Activated CD4-positive, CD25-positive, alpha-beta regulatory T cell treated with anti-CD3 and anti-CD28 coated beads, Interleukin-2, amount 50 U/mL, for 72 hours (primary cell): ENCODE measurements at regions not wholly inside any gene's neighbourhood (a gene's known extent, or its start where the extent isn't known, plus 50 kb on each side); places are given as distances from the start of the nearest gene placed in this dataset.

Experiments
- DNase-seq: peaks from one replicate; pipeline ENCODE4 v3.0.0; 2021

DNA sequence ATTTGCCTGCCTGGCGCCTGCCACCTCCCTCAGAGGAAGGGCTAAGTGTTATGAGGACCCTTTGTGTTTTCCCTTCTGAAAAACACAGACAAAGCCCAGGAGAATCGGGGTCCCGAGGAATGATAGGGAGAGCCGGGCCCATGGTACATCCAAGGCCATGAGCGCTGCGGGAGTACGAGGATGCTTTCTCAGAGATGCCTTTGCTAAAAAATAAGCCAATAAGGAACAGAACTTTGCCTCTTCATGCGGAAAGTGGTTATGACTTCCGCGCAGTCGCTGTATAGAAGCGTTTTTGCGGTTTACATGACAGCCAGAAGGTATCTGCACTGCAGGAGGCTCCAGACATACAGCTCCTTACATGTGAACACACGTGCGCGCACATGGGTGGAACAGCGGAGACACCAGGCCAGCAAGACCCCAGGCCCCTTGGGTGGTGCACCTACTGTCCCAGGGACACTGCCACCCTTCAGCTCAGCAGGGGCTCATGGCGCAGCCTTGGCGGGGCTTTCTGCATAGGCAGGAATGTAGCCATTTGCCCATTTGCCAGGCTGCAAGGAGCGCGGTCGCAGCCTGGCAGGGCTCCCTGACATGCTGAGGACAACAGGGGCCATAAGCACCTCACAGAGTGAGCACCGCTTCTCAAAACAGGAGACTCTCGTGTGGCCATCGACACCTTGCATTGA lies 252.4 kb upstream of the SALL3 start:
- DNase-seq: no peak

DNA sequence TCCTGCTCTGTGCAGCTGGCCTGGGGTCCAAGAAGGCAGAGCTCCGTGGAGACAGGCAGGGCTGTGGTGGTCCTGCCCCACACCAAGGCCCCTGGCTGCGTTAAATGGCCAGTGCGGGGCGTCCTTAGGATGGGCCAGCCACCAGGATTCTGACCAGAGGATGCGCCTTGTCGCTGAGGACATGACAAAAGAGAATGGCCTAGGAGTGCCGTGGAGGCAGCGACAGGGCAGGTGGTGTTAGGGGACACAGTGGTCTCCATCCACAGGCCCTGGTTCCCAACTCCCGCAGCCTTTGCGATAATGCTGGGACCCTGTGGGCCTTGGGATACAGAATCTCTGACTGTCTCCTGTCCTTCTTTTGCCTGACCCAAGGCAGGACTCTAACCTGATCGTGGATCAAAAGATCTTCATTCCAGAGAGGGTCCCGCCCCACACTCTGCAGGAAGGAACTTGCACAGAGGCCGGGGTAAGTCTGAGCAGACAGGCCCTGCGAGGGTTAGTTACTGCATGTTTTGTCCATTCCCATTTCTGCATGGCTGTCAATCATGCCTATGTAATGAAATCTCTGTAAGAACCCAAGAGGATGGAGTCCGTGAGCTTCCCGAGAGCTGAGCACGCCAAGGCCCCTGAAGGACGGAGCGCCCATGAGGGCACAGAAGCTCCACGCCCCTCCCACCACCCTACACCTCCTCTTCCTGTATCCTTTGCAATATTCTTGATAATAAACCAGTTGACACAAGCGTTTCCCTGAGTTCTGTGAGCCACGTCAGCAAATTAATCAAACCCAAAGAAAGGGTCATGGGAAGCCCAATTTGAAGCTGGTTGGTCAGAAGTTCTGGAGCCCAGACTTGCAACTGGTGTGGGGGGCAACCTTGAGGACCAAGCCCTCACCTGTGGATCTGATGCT lies 251.5 kb upstream of the SALL3 start:
- no peak for DNase-seq

DNA sequence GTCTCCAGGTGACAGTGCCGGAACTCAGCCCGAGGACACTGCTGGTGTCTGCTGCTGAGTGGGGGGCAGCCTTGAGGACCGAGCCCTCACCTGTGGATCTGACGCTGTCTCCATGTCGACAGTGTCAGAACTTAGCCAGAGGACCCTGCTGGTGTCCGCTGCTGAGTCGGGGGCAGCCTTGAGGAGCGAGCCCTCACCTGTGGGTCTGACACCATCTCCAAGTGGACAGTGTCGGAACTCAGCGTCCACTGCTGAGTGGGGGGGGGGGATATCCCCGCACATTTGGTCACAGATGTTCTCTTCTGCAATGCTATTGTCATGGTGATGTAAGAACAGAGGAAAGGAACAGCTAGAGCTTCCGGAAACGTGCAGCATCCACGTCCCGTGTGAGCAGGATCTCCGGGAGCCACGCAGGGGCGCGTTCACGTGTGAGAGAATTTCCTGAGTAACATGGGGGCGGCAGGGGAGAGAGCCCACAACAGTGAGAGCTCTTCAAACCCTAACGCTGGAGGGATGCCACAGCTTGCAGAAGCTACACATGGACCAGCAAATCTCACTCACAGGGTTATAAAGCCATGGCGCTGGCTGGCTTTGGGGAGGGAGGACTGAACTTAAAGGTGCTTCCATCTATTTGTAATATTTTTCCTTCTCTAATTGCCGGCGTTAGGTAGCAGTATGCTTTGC lies 250.7 kb upstream of the SALL3 start:
- no peak for DNase-seq

DNA sequence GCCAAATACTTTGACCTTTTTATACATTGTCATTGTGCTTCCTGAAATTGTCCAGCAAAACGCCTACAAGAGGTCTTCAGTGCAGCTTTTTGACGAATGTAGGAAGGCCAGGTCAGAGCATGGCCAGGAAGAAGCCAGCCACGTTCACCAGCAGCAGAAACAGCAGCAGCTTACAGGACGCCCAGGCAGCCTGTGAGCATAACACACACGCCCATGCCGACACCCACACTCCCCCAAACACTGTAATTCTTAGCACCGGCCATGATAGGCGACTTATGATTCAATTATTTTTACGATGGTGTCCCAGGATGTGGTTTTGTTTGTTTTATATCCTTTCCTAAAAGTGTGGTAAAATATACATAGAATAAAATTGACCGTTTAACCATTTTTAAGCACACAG lies 249.1 kb upstream of the SALL3 start:
- DNase-seq: no peak

DNA sequence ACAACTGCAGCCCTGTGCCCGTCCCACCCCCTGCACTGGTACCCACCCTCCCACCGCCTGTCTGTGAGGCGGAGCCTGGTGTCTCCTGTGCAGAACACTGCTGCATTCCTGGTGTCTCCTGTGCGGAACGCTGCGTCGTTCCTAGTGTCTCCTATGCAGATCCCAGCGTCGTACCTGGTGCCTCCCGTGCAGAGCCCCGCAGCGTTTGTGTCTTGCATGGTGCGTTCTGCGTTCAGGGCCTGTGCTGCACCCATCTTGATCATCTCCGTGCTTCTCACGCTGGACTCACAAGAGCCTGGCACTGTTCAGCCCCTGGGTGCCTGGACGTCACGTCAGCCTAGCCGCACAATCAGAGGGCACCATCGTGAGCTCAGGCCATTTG lies 248.6 kb upstream of the SALL3 start:
- DNase-seq: no peak

DNA sequence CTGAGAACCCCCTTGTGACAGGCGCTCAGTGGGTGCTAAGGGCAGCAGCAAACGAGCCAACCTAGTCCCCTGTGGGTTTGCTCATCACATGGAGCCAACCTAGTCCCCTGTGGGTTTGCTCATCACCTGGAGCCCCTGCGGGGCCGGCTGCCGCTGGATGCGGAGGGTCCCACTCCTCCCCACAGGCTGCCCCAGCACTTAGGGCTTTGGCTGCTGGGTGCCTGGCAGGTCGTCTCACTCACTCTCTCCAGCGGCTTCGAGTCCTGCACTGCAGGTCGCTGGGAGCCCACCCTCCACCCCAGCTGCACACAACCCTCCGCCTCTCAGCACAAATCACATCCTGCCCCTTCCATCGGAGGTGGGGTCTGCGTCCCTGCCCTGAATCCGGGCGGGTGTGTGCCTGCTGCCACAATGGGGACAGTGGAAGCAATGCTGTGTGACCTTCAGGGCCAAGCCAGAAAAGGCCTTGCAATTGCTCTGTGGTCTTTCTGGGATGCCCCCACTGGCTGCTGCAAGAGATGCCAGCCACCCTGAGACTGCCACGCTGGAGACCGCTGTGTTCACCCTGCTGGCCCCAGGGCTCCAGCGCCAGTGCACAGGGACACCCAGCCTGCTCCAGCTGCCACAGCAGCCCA lies 248.1 kb upstream of the SALL3 start:
- DNase-seq: no peak

DNA sequence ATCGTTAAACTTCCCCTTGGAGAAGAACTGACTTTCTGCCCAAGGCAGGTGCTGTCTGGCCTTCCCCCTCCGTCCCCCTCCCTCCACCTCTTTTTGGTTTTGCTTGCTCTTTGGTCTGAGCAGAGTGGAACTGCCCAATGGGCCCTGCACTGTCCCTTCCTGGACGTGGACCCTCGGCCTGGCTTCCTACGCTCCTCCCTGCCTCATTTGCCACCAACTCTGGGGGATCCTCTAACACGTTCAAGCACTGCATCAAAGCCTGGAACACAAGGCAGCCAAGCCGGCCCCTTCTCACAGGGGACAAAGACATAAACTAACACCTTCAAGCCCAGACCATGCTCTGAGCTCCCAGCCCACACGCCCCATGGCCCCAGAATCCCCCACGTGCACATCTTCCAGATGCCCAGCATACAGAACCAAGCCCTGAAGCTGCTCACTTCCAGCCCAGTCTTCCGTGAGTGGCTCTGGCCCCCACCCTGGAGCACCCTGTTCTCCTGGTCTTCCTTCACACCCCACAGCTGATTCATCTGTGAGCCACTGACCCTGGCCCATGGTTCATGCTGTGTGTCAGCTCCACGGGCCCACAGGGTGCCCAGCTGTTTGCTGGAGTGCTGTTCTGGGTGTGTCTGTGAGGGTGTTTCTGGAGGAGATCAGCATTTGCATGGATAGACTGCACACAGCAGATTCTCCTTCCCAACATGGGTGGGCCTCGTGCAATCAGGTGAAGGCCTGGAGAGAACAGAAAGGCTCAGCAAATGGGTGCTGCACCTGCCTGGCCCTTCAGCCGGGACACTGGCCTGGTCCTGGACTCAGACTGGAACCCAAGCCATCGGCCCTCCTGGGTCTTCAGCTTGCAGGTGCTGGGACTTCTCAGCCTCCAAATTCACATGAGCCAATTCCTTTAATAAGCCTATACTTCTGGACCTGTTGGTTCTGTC lies 247.1 kb upstream of the SALL3 start:
- DNase-seq: no peak

DNA sequence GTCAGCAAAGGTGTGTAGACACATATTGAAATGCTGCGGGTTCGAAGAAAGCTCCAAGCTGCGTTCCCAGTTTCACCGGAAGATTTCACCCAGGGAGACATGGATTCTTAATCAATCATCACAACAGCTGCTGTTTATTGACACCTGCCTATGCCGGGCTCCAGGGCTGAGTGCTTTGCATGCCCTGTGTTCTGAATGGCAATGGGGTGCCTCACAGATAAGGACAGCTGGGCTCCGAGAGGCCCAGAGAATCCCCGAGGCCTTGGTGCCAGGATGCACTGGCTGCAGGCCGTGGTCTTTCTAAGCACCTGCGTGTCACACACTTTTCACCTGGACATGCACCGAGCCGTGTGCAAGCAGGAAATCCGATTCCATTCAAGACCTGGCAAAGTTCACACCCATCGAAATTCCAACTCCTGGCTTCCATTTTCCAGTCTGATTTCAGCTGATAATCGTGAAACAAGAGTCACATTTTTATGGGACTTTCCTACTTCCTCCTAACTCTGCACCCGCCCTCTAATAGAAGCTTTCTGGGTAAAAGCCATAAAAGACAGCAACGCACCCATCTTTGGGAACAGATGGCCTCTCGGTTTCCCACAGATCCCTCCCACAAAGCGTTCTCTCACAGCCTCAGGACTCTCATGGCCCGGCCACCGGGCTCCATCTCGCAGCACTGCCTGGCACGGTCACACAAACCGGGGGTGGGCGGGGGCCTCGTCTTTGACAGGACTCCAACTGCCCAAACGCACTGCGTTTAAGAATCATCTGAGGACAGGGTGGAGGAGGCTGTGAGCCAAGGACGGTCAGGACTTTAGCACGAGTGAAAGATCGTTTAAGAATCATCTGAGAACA lies 245.6 kb upstream of the SALL3 start:
- no peak for DNase-seq

DNA sequence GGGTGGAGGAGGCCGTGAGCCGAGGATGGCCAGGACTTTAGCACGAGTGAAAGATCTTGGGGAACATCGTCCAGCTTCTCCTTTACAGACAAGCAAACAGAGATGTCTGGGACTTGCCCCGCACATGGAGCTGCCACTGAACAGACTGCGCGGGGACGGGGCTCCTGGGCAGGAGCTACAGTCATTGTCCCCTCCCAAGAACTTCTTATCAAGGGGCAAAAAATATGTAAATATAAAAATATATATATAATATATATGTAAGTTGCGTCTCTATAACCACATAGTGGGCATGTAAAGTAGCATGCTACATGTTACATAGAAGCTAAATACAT lies 245.0 kb upstream of the SALL3 start:
- no peak for DNase-seq

DNA sequence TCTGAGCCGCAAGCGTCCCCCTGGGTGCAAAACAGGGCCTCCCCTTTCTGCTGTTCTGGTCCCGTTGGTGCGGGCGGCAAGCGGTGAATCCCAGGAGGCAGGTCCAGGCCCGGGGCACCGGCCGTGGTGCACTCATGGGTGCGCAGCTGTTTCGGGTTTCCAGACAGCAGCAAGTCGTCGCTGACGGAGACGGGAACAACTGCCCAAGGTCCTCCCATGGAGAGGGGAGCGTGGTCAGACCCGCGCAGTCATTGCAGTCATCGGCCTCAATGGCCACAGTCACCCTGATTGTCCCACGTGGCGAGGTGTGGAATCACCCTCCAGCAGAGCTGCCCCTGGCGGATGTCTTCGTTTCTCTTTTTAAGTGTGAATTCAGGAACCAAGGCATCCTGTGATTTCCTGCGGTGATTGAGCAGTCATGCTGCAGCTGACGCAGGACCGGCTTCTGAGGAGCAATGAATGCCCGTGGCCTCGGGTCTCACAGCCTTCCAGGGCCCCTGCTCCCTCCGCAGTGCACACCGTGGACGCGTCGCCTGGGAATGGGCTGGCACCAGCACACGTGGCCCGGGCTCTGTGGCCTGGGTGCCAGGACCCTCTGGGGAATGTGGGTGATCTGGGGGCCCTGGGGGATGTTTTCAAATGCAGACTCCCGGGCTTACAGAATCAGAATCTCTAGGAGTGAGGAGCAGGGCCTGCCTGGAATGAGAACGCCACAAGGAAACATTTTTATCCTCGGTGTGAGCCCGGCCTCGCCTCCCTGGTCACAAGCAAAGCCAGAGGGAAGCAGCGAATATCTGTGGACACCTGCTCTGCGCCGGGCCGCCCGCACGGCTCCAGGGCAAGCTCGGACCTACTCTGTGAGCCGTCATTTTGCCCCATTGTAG lies 244.2 kb upstream of the SALL3 start:
- no peak for DNase-seq

DNA sequence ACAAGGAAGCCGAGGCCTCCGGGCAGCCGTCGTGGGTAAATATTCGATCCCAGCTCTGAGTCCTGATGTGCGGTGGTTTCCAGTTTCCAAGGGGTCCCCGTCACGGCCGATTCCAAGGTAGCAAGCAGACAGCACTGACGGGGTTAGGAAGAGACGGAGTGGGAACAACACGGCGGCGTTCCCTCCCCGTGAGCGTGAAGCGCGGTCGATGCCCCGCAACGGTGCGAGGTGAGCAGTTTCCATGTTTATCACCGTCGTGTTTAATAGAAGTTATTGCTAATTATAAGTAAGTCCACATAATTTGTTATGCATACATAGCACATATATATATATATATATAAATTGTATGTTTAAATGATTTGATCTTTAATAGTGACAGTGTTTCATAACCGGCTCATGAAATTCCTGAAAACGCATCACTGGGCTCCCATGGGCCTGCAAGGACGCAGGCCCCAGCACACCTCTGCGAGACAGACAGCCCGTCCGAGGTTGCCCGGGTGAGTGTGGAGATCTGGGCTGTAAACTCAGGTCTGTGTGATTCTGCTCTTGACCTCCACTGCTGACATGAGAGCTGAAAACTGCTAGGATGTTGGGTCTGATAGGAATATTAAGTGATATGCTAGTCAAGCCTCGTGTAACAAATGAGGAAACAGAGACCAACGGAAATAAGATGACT lies 243.5 kb upstream of the SALL3 start:
- DNase-seq: no peak

DNA sequence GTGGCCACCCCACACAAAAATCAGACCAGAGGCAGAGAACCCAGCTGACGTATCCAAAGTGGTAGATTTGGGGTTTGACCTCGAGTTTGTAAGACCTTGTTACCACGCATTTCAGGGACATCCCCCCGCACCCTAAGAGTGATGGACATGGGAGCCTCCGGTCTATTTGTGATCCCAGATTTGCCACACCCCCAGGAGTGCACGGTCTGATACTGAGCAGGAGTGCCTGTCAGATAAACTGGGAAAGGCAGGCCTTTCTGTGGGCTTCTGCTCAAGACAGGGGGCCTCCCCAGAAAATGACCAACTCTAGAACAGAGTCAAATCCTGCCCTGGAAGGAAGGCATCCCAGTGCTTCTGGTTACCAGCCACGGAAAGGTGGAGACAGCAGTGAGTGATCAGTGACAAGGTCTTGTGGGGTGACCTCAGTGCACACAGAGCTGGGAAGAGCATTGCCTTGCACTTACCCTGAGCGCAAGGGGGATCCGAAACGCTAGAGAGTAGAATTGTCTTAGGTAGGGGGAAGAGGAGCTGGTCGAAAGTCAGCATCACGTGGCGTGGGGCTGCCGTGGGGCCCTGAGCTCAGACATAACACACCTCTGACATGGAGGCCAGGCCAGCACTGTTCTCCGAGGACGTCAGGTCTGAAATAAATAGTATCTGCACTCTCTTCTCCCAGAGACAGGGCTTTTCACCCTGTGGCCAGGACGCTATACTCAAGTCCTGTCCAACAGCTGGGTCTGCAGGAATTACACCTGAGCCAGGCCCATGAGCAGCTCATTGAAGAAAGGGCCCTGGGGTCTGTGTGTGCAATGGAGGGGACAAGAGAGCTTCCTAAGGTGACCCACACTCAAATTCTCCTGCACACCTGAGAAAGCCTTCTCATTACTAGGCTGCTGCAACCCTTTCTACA lies 242.4 kb upstream of the SALL3 start:
- no peak for DNase-seq

DNA sequence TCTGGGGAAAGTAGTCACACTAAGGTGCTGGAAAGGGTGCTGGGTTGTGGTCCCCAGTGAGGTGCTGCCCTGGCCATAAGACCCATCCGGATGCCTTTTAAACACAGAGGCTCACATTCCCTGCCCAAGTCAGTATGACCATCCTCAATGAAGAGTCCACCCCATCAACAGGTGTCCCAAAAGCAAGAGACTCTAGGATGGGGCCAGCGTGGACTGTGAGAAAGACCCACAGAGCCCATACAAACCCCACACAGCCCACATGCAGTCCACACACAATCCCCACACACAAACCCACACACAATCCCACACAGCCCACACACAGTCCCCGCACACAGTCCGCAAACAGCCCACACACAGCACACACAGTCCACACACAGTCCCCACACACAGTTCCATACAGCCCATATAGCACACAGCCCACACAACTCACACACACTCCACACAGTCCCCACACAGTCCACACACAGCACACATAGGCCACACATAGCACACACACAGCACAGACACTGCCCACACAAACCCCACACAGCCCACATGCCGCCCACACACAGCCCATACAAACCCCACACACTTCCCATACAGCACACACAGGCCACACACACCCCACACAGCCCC lies 241.4 kb upstream of the SALL3 start:
- DNase-seq: no peak

DNA sequence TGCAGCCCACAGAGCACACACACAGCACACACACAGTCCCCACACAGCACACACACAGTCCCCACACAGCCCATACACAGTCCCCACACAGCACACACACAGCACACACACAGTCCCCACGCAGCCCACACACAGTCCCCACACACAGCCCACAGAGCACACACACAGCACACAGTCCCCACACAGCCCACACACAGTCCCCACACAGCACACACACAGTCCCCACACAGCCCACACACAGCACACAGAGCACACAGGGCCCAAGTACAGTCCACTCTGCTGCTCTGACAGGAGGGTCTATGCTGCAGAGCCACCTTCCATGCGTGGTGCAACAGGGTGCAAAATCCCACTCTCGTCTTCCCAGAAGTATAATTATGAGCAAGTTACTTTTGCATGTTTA lies 240.5 kb upstream of the SALL3 start:
- no peak for DNase-seq

DNA sequence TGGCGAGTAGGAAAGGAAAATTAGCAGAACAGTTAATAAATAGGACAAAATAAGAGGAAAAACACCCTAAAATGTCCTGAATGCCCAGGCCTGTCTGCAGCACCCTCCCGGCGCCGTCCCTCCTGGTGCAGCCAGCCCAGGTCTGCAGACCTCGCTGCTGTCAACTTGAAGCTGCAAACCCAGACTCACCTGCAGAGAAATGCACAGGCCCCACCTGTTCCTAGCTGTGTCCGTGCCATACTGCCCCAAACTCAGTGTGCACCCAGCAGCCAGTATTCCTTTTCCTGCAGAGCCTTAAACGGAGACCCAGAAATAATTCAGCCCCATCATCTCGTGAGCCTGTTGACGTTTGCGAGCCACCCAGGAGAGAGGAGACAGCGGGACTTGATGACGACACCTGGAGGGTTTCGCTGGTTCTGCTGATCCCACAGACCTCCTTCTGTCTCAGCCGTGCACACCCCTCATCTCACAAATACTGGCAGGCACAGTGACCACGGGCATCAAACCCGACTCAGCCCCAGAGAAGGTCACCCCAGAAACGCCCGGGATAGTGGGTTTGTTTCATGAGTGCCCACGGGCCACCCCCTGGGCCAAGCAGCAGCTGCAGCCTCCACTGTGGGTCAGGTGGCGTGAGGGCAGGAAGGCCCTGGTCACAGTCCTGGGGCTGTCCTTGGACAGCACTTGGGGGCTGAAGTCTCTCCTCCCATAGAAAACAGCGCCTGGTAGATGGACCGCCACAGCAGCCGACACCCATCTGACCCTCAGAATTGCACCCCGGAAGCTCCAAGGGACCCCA lies 239.5 kb upstream of the SALL3 start:
- no peak for DNase-seq

DNA sequence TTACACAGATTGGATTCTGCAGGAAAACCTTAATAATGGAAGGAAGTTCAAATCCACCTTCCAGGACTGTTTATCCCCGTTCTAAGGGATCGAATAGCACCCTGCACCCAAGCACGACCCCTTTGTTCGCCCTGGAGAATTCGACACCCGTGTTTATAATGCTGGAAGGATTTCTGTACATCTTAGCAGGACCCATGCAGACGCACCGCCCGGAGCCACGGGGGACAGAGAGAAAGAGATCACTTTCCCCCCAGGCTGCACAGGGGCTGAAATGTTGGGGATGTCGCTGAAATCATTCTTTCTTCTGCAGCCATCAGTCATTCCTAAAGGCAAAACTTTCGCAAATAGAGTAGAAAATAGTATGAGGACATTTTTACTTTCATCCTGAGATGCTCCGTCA lies 238.7 kb upstream of the SALL3 start:
- DNase-seq: no peak
